GM21526 (cell line): ENCODE measurements at regions not wholly inside any gene's neighbourhood (a gene's known extent, or its start where the extent isn't known, plus 50 kb on each side); places are given as distances from the start of the nearest gene placed in this dataset.

Source experiments
- ATAC-seq: cut with Tn5 transposase; IDR thresholded peaks from one replicate; pipeline ENCODE4 v1.9.1; 2021; ENCODE audit warnings: moderate library complexity; ENCODE audit not compliant: unreplicated experiment, low FRiP score

- ATAC-seq: no peak
These were observed 279.1 kb upstream of the AKR1E2 start for GRCh38 chr10:4546931-4547330.

DNA sequence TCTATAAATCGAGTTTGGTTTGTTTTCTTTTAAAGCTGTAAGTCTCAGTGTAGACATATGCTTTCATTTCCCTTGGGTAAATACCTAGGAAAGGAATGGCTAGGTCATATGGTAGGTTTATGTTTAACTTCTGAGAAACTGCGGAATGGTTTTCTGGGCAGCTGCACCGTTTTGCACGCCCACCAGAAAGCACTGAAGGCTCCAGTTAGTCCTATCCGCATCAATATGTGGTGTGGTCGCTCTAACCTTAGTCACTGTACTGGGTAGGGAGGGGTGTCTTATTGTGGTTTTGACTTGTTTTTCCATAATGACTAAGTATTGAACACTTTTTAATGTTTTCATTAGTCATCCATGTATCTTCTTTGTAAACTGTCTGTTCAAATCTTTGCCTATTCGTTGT, 279.5 kb upstream of the AKR1E2 start:
- no peak for ATAC-seq

DNA sequence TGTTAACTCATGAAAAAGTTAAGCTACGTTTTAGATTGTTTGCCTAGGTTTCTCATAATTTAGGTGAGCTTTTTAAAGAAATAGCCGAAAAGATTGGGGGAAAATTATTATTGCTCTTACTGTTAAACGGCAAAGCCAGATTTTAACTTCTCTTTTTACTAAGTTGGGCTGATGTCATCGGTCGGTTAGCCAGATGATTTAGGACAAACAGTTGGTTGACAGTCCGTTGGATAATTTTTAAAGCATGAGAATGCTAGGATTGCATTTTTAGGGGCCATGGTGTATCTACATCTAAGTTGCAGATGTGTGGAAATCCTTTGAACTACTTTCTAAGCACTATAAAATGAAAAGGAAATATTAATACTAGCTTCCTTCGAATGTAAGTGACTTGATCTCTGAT, 280.9 kb upstream of the AKR1E2 start:
- no peak for ATAC-seq

DNA sequence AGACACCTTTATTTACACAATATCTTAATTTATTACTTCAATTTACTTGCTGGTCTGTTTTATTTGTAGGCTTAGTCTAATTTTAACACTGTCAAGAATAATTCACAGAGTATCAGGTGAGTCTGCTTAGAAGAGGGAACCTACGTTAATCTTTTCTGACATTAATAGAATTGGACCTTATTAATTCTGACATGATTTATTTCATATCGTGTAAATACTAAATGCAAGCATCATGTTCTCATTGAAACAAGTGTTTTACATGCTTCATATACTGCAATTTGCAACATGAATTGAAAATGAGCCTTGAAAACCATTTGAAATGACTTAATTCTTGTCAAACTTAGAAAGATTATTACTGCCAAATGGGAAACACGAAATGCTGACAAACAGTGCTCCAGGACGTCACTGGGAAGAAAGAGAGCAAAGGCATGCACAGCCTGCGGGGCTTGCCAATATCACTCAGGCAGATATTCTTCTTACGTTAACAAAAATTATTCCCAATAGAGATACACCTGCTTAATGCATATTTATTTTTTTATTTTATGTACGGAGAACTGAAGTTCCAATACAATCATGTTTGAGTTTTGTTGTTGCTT, 282.0 kb upstream of the AKR1E2 start:
- no peak for ATAC-seq

DNA sequence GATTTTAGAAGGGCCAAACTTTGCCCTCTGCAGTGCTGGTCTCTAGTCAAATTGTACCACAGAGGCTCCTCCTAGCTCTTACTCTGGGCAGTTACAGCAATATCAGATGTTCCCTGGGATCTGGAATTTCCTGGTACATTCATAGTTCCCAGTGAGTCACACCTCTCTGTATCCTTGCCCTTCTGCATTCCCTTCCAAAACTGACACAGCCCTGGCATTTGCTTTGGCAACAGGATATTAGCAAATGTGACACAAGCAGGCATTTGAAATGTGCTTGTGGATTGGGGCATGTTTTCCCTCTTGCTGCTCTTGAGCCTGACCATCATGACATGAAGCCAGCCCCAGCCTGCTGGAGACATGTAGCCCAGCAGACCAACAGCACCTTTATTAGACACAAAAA, 284.7 kb upstream of the AKR1E2 start:
- ATAC-seq: no peak

GRCh38 chr10:4538016-4538415, 288.0 kb upstream of the AKR1E2 start:
- ATAC-seq: no peak

- no peak for ATAC-seq
These were observed 290.5 kb upstream of the AKR1E2 start for GRCh38 chr10:4535521-4535920.

DNA sequence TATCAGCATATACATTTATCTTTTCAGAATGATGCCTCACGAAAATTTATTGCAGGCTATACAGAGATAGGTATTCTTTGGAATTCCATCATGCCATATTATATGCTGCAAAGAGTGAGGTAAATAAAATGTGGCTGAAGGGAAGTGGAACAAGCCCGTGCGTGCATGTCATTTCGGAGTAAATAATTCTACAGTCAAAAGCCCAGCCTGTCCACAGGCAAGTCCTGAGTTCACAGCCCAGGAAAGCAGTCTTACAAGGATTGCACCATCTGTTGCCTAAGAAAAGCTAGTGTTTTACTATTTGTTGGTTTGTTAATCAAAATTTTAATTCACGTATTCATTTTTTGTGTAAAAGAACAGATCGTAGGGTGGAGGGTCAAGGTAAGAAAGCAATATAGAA, 292.4 kb upstream of the AKR1E2 start:
- ATAC-seq: no peak

GRCh38 chr10:4532976-4533375, 293.0 kb upstream of the AKR1E2 start:
- no peak for ATAC-seq

- ATAC-seq: no peak
These were observed 293.5 kb upstream of the AKR1E2 start for GRCh38 chr10:4532467-4532866.

- ATAC-seq: no peak
These were observed 294.0 kb upstream of the AKR1E2 start for GRCh38 chr10:4532011-4532410.

GRCh38 chr10:4529266-4529665, 296.7 kb upstream of the AKR1E2 start:
- no peak for ATAC-seq

DNA sequence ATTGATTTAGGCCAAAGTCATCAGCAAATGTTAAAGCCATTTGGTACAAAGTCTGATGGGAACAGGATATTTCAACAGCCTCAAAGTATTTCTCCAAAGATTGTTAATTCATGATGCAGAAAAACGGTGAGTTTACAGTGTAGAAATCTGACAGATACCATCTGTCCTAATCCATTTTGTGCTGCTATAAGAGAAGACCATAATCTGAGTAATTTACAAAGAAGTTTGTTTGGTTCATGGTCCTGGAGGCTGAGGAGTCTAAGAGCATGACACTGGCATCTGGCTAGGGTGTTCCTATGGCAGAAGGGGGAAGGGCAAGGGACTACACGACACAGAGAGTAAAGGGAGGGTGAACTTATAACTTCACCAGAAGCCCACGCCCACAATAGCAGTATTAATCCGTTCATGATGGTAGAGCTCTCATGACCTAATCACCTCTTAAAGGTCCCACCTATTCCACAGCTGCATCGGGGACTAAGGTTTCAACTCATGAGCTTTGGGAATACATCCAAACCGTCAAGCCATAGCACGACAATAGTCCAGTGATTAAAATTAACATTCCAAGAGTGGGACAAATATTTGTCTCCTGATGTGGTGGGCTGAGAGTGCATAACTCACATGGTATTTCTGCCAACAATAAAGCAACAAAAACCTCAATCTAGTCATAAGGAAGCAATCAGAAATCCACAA, 298.6 kb upstream of the AKR1E2 start:
- no peak for ATAC-seq

DNA sequence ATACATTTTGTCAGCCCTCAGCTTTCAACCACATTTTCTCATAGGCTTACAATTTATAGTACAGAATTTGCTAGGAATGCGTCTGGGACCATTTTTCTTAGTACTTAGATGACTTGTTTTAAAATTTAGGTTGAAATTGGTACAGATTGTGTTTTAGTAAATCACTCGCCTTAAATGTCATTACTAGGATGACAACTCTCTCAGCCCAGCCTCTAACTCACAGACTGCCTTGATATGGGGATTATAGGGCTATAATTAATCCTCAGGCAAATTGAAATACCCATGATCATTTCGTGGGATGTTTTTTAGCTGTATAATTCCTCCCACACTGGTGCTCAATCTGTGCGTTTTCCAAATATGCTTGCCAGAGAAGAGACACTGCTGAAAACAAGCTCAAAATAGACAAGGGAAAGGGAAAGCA, 299.7 kb upstream of the AKR1E2 start:
- no peak for ATAC-seq

DNA sequence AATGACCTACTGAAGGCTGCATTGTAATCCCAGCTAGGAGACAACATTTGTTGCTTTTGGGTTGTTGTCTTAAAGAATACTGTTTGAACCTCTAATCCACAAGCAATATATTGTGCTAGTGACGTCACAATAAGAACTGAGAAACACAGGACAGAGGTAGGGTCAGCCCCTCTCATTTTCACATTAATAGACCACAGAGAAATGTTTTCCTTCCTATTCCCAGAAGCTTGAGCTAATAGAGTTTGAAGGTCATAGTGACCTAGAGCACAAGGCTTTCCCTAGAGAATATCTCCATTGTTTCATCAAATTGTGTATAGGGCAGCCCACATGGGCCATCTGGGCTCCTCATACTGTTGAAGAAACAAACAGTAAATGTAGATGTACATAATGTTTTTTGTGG, 300.9 kb upstream of the AKR1E2 start:
- ATAC-seq: no peak

DNA sequence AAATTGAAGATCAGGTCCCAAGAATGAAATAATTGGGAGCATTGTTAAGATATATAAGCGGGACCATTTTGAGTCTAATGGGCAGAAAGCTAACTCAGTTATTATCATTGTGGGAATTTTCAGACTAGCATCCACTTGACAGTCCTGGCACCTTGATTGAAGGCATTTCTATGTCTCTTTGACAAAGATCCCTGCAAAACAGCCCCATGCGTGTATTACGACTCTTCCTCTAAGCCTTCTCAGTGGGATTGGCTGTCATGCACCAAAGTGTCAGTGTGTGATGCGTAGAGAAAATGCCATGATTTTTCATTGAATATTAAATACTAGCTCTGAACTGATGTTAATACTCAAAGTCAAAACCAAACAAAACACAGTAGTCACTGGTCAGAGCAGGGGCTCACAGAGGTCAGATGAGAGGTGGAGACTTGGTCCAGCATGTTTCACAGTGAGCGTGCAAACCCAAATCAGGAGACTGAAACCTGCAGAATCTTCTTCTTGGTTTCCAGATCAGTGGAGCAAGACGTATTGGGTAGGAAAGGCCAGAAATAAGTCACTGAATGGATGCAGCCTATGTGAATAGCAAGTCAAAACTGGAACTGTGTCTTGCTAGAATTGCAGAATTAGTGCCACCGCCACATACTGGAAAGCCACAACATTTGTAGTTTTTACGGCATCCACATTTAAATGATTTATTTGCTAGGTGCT, 303.6 kb upstream of the AKR1E2 start:
- ATAC-seq: peak; percentile 72

- no peak for ATAC-seq
These were observed 306.2 kb upstream of the AKR1E2 start for GRCh38 chr10:4519658-4520402.

DNA sequence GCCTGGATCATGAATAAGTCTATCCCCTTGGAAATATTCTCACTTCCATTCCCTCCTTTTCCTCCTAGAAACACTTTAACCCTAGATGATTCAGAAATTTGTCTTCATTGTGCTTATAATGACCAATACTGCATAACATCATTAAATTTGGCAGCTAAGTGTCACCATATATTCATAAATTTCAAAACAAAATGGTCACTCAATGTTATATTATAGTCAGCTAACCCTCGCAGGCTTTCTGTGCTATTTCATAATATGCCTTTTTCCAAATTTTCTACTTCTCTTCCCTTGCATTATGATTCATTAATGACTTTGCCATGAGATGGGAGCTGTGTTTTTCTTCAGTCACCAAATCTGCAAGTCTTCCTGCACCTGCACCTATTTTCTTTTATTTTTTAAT, 308.3 kb upstream of the AKR1E2 start:
- ATAC-seq: no peak

DNA sequence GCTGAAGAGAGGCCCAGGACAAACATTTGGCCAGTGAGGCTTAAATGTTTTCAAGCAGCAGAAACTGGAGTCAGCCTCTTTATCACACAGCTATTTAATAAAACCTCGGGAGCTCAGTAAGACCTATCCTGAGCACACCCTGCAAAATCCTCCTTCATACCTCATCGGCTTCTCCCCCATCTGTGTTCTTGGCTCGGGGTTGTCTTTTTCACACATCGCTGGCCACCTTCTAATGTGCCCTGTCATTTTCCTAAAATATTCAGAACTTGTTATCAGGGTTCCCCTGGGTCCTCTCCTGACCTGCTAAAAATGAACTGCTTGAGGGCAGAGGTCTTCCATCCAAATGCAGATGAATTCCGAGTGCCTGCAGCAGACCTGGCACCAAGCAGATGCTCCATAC, 310.3 kb upstream of the AKR1E2 start:
- no peak for ATAC-seq

DNA sequence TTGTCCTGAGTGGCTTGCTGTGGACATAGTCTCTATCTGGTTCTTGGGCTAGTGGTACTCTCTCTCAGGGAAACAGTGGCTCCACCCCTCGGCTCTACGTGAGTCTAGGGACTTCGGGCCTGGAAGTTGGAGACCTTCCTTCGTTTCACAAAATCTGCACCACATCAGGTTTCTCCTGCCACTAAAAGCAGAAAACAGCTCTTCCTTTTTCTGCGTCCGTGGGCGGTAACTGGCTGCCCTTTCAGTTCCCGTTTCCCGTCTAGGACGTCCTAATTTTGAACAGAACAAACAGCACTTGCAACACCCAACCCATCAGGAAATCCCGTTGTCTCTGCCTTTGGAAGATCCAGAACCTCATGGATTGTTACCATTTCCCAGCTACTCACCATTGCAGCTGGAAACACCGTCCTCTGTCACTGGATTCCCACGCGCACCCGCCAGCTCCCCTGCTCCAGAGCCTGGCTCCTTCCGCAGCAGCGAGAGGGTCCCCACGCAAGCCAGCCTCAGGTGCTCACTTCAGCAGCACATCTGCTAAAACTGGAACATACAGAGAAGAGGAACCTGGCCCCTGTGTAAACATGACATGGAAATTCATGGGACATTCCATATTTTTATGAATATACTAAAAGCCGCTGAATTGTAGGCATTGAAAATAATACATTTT, 311.4 kb upstream of the AKR1E2 start:
- peak; percentile 80 for ATAC-seq
